Hepatocyte (in vitro differentiated cells): ENCODE measurements at regions not wholly inside any gene's neighbourhood (a gene's known extent, or its start where the extent isn't known, plus 50 kb on each side); places are given as distances from the start of the nearest gene placed in this dataset.

ENCODE experiments used
- EZH2 ChIP-seq: fragments of 200-600 bp; sonication (generic); IDR thresholded peaks from 2 replicates; pipeline ENCODE4 v1.6.1; 2016; ENCODE audit warnings: antibody characterized with exemption, mild to moderate bottlenecking, borderline replicate concordance
- TF ChIP-seq, protein P1 (sequence below): fragments of 200-600 bp; sonication (generic); IDR thresholded peaks from 2 replicates; pipeline ENCODE4 v1.5.1; 2016; ENCODE audit warnings: antibody characterized with exemption, mild to moderate bottlenecking; ENCODE audit not compliant: poor library complexity

DNA sequence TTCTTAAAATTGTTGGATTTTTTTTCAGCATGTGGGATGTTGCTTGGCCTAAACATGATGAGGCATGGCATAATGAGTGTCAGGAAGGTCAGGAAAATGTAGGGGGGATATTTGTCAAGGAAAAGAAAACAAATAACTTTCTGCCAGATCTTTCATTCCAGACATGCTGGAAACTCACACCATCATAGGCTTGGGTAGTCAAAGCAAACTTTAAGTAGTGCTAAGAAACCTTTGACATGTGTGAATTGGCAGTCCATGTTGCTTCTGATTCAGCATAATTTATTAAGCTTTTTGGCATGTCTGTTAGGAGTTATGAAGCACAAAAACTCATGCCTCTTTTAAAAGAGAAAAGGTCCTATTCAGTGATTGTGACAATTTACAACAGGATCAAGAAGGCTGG, 61.3 kb upstream of the MTAP start:
- TF ChIP-seq, protein P1, sequence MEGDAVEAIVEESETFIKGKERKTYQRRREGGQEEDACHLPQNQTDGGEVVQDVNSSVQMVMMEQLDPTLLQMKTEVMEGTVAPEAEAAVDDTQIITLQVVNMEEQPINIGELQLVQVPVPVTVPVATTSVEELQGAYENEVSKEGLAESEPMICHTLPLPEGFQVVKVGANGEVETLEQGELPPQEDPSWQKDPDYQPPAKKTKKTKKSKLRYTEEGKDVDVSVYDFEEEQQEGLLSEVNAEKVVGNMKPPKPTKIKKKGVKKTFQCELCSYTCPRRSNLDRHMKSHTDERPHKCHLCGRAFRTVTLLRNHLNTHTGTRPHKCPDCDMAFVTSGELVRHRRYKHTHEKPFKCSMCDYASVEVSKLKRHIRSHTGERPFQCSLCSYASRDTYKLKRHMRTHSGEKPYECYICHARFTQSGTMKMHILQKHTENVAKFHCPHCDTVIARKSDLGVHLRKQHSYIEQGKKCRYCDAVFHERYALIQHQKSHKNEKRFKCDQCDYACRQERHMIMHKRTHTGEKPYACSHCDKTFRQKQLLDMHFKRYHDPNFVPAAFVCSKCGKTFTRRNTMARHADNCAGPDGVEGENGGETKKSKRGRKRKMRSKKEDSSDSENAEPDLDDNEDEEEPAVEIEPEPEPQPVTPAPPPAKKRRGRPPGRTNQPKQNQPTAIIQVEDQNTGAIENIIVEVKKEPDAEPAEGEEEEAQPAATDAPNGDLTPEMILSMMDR: no peak
- TF ChIP-seq EZH2: no peak
